ENCODE measurements at regions not wholly inside any gene's neighbourhood (a gene's known extent, or its start where the extent isn't known, plus 50 kb on each side); places are given as distances from the start of the nearest gene placed in this dataset.

DNA sequence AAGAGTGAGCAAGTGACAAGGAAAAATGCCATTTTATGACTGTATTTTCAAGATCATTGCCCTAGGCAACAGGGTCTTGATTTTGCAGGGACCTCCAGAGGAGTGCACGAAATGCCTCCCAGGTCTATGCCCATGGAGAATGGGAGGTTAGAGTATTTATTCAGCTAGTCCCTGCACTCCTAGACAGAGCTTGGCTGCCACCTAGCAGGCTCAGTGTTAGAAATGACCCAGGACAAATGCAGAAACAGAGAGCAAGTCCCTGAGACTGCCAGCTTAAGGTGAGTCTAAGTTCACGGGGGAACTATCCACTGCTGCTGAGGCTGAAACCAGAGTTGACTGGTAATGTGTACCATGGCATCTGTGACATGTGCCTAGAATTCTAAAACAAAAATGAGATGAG, 506.4 kb downstream of the MED13L start:
- DNase-seq (ENCODE audit: low spot score), result no peak
- intact Hi-C loops (cut with DNase I), result no loop called here

DNA sequence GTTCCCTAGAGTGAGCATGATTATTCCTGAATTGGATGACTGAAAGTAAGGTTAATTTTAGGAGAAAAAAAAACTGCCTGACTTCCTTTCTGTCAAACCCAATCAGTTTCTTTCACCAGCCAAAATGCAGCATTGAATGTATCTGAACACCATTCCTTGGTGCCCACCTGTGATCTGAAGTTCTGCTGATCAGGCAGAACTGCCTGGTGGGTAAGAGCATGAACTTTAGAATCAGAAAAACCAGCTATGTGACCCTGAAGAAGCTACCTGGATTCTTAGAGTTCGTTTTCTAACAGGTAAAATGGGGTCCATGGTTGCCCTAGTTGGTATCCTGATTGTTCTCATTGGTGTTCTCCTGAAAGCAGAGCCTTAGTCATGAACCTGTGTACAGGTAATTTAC, 506.9 kb downstream of the MED13L start:
- no peak for DNase-seq (ENCODE audit: low spot score)
- intact Hi-C loops (cut with DNase I), result no loop called here

DNA sequence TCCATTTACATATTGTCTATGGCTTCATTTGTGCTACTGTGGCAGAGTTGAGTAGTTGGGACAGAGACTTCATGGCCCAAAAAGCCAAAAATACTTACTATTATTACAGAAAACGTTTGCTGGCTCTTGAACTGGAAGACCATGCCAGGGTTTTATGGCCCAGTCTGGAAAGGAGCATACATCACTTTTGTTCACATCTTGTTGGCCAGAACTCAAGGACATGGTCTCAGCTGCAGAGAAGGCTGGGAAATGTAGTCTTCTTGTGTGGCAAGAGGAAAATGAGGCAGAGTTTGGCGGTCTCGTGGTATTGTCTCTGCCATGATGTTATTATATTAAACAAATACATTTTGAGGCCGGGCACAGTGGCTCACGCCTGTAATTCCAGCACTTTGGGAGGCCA, 509.6 kb downstream of the MED13L start:
- intact Hi-C loops (cut with DNase I), result loop anchor here in 1 of 2 donors (10.0 kb wide), 1 partner anchor 147 kb away; no protein-coding TSS in a partner anchor
- no peak for DNase-seq (ENCODE audit: low spot score)

DNA sequence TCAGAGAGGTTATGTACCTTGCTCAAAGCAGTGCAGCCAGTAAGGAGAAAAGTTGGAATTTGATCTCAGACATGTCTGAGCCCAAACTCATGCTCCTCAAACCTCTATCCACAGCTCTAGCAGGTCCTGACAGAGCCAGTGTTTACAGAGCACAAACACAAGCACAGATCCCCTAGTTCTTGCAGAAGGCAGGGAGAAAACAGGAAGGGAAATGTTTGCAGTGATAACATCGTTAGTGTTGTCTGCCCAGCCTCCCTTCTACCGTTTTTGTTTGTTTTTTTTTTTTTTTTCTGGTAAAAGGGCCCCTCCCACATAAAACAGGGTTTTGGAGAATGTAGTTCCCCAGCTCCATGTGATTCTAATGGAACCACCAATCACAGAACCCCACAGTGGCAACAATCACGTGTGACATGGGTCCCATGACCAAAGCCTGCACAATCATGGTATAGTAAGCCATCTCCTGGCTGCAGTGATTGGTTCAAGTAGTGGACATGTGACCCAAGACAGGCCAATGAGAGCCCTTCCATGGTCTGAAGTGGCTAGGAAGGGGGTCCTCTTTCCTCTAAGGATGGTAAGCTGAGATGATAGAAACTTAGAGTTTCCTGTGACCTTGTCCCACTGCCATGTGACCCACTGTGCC, 513.4 kb downstream of the MED13L start:
- no peak for DNase-seq (ENCODE audit: low spot score)
- intact Hi-C loops (cut with DNase I), result loop anchor here in 1 of 2 donors (10.0 kb wide), 1 partner anchor 151 kb away; no protein-coding TSS in a partner anchor

DNA sequence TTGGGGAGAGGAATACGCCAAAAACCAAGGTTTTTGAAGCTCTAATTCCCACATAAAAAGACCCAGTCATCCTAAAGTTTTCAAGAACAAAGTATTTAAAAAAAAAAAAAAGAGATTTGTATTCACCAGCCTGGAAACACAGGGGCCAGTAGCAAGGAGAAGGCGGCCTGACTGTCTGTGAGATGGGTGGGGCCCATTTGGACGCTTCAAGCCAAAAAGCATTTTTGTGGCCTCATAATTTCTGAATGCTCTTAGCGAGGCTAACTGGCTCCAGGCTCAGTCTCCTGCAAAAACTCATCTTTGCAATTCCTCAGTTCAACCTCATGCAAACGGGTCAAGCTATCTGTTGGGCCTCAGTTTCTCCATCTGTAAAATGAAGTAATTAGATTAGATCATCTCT, 514.1 kb downstream of the MED13L start:
- no peak for DNase-seq (ENCODE audit: low spot score)
- intact Hi-C loops (cut with DNase I), result loop anchor here in 1 of 2 donors (10.0 kb wide), 1 partner anchor 151 kb away; no protein-coding TSS in a partner anchor

DNA sequence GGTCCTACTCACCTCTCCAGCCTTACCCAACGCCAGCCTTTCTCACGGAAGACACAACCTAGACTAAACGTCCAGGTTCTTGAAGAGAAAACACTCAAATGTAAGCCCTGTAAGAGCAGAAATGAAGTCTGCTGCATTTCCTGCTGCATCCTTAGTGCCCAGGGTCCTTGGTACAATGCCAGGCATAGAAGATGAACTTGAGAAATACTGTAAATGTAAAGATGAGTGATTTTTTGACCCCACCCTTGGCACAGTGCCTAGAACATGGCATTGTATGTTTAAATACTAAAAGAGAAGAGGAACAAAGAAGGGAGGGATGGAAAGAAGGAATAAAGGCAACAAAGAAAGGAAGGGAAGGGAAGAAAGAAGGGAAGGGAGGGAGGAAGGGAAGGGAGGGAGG, 514.6 kb downstream of the MED13L start:
- intact Hi-C loops (cut with DNase I), result loop anchor here in 1 of 2 donors (10.0 kb wide), 1 partner anchor 152 kb away; no protein-coding TSS in a partner anchor
- no peak for DNase-seq (ENCODE audit: low spot score)

DNA sequence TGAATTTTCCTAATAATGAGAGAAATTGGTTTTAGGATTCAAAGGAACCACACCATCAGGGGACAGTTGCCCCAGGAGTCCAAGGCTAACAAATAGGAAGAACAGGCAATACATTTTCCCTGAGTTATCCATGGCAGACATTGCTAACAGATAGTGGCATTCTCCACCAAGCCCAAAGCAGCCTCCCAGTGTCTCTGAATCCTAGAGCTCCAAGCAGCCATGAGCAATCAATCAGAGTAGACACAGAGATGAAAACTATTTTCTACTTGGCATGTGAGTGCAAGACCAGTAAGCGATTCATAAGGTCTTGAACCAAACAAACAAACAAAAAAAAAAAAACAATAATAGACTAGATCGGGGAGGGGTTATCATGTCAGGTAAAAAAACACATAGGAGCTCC, 515.7 kb downstream of the MED13L start:
- intact Hi-C loops (cut with DNase I), result loop anchor here in 1 of 2 donors (10.0 kb wide), 1 partner anchor 153 kb away; no protein-coding TSS in a partner anchor
- no peak for DNase-seq (ENCODE audit: low spot score)

DNA sequence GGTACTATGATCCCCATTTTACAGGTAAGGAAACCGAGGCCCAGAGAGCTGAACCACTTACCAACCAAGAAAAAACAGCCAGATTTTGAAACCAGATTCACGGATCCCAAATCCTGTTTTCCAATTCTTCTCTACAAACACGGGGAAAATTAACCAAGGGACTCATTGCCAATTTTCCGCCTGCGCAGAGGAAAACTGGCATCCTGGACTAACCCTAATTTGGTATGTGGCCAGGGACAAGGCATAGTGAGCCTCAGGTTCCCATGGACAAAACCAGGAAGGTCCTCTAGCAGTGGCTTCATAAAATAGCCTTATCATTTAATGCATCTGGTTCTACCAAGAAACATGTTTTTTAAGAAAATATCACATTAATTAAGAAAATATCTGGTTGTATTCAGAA, 517.3 kb downstream of the MED13L start:
- intact Hi-C loops (cut with DNase I), result loop anchor here in 1 of 2 donors (10.0 kb wide), 1 partner anchor 155 kb away; no protein-coding TSS in a partner anchor
- DNase-seq (ENCODE audit: low spot score), result no peak

DNA sequence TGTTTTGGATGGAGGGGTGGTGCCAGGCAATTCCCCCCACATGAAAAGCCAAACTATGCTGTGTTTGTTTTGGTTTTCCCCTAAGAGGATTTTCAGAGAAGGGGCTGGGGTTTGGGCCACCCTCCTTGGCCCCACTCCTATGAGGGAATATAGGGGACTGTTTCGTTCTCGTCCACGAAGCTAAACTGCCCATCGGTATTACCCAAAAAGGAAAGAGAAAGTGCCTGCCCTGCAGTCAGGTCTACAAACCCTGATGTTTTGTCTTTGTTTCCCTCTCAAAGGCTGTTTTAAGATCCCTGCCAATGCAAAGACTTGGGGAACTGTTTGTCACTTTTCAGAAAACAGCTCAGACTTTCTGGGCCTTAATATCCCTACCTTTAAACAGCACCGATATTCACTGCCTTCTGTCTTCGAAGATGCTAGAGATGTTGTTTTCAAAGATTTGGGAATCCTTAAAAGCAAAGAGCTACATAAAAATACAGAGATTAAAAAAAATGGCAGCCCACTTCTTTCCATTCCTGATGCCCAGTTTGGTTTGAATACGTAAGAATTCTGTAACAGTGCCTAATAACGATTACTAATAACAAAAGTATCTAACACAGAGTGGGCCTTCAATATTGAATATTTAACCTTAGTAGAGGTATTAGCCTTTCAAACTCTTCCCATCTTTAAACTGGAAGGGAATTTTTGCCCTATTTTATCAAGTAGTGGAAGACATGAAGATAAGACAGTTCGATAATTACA, 518.4 kb downstream of the MED13L start:
- no peak for DNase-seq (ENCODE audit: low spot score)
- intact Hi-C loops (cut with DNase I), result no loop called here

DNA sequence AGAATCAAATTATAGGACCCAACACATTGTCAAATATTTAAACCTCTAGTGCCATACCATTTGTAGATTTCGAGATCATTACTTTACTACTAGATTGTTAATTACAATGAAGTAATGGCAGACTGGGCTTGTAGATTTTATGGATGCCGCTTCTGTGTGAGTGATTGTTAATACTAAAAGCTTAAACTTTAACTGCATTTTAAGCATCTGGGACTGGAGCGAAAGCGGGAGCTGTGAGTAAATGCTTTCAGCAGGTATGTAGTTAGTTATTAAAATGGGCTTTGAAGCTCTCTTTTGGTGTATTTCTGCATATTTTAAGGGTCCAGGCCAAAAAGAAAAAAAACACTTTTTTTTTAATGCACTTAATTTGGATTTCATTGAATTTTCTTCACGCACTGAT, 519.3 kb downstream of the MED13L start:
- no peak for DNase-seq (ENCODE audit: low spot score)
- intact Hi-C loops (cut with DNase I), result no loop called here

DNA sequence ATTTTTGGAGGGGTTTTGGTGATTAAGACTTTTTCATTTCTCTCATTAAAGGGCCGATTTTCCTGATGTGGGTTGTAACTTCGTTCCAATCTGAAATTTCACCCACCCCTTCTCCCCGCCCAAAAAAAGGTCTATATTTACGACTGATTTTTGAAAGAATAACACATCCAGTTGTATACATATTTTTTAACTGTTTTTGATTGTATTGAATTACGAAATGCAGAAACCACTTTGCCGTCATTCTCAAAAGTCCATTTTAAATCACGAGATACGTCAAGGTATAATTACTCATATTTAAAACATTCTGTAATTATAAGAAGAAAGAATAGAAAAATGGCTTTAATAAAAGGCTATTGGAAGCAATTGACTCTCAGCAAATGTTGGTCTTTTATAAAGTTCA, 520.7 kb downstream of the MED13L start:
- intact Hi-C loops (cut with DNase I), result no loop called here
- DNase-seq (ENCODE audit: low spot score), result no peak

DNA sequence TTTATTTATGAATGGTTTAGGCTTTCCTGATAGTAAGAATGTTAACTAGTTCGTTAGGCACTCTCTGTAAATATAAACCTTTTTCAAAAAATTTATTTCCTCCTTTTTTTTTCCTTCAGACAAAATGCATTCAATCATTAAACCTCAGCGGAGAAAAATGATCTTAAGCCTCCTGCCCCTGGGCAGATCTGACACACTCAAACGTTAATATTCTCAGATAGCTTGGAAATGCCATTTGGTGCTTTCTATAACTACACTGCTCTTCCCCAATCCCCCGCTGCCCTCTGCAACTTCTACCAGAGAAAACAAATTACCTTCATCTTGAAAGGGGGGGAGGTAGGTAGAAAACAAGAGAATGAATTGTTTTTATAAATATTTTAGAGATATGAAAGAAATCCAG, 521.2 kb downstream of the MED13L start:
- no peak for DNase-seq (ENCODE audit: low spot score)
- intact Hi-C loops (cut with DNase I), result no loop called here

DNA sequence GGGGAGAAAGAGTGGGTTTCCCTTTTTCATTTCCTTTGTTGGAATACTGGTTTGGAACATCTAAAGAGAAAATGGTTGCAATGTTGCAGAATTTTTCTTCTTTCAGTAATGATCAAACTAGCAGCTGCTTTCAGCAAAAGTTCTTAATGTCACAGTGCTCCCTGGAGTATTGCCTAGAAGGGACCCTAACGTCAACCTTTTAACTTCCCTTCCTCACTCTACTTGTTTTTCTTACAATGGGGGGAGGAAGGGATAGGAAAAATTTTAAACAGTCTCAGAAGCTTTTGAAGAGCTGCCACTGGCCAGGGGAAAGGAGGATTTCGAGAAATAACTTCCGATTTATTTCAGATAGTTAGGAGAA, 521.8 kb downstream of the MED13L start:
- no peak for DNase-seq (ENCODE audit: low spot score)
- intact Hi-C loops (cut with DNase I), result no loop called here

DNA sequence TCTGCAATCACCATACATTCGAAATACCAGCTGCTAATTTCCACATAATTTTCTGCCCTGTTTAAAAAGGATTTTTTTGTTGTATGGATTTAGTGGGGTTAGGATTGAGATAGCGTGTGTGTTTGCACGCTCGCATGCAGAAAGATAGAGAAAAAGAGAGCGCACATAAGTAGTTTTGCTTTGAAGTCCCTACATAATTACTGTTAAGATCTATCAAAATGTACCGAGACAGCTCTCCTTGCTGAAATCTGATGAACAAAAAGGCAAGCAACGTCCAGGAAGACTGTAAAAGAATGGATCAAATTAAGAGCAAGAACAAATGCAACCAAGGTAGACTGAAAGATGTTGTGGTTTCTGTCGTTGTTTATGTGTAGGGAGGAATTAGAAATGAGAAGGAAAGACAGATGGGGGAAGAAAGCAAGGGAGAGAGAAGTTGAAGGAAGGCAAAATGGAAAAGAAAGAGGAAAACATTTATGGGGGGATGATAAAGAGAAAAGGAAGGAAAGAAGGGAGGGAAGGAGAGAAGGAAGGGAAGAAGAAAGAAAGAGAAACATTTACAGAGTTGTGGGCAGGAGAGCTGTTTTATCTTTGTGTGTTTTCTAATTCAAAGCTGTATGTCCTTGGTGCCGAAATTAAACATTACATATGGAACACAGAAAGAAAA, 522.3 kb downstream of the MED13L start:
- intact Hi-C loops (cut with DNase I), result no loop called here
- no peak for DNase-seq (ENCODE audit: low spot score)

DNA sequence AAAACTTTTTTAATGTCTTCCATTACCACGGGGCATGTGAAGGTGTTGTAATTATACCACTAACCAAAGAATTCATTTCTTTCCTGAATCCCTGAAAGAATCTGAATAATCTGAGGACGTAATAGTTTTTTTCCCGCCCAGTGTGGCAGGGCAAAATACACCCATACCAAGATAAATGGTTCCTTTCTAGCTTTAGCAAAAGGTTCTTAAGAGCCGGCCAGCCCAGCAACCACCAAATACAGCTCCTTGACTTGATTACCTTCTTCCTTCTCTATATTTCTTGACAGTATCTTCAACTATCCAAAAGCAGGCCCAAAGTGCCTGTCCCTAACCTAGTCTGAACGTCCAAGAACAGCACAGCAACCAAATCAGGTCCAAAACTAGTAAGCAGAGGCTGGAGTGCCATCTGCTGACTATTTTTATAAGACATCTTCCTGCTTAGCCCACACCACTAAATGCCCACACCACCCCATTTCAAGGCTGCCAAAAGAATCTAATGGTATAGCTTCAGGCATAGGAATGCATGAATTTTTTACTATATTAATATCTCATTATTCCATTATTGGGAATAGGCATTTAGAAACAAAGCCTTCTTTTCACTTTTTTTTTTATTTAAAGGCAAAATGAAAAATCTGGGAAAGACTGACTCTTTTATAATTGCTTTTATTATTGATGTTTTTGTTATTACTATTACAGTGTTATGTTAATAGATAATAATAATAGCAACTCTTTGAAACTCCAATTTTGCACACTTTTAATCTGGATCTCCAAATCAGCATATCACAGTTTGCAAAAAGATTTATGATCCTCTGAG, 524.4 kb downstream of the MED13L start:
- no peak for DNase-seq (ENCODE audit: low spot score)
- intact Hi-C loops (cut with DNase I), result loop anchor here (5.0 kb wide), 2 partner anchors 1081 to 1091 kb away; no protein-coding TSS in a partner anchor

DNA sequence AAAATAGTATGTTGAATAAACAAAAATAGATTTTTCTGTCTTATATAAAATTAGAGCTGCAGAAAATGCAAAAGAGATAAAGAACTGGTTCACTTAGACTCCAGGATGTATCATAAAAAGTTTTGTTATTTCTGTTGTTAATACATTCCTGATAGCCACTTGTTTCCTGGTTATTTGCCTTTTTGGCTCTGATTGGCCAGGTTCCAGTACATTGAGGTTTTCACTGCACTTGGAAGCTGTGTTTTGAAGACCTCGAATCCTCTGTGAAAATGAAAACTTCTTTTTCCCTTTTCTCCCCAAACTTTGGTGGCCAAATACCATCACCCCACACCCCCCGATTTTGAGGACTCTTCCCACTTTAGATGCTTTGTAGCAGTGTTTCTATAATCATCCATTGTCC, 525.3 kb downstream of the MED13L start:
- intact Hi-C loops (cut with DNase I), result loop anchor here (5.0 kb wide), 2 partner anchors 1080 to 1090 kb away; no protein-coding TSS in a partner anchor
- DNase-seq (ENCODE audit: low spot score), result no peak

DNA sequence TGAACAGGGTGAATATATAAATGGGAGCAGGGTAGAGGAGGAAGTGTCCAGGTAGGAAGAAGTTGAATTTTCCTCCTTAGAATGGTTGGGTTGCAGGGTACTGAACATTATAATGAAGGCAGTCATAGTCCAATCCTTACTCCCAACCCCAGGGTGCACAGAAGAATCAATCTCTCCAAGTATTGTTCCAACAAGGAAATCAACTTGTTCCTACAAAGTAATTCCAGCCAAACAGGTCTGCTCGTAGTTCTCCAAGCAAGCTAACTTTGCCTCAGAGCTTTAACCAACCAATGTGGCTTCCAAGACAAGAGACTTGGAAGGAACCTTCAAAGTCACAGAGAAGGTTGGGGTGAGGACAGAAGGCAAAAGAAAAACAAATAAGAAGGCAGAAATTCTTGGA, 527.2 kb downstream of the MED13L start:
- no peak for DNase-seq (ENCODE audit: low spot score)
- intact Hi-C loops (cut with DNase I), result loop anchor here (5.0 kb wide), 2 partner anchors 1078 to 1088 kb away; no protein-coding TSS in a partner anchor

DNA sequence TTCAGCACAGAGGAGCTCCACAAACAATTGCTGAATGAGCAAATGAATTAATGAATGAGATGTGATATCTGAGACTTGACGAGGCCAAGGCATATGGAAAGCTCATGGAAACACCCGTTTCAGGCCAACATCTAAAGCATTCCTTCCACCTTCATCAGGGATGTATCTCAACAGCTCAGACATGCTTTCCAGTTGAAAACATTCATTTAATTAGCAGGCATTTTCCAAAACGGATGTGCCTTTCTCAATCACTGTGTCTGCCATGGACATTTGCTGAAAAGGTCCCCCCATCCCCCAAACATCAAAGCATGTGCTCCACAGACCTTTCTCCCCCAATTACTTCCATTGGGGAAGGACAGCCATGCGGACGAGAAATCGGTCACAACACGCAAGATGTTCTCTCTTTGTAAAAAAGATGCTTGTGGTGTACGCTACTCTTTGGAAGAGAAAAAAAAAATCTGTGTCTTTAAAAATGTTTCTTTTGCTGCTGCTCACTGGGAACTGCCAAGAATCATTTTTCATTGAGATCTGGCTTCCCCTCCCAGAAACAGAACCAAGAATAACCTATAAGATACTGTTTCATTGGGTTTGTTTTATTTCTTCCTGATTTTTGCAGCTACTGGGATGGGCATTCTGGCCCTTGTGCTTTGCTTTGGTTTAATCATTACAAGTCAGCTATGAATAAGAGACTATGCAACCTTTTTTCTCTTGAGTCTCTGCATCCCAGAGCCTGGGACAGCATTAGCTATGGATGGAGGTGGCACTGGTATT, 528.2 kb downstream of the MED13L start:
- intact Hi-C loops (cut with DNase I), result no loop called here
- DNase-seq (ENCODE audit: low spot score), result no peak
